GM13976 (cell line): ENCODE measurements at regions not wholly inside any gene's neighbourhood (a gene's known extent, or its start where the extent isn't known, plus 50 kb on each side); places are given as distances from the start of the nearest gene placed in this dataset.

ENCODE experiments used
- DNase-seq: peaks from one replicate; pipeline ENCODE4 v3.0.0; 2012; ENCODE audit warnings: low spot score
- CTCF ChIP-seq: IDR thresholded peaks from 2 replicates; pipeline ENCODE4 v1.5.1; 2012; ENCODE audit warnings: borderline replicate concordance, mild to moderate bottlenecking; ENCODE audit not compliant: insufficient read depth; ENCODE audit errors: extremely low read depth, missing control alignments, control extremely low read depth
- in situ Hi-C: fragments of 300-500 bp; cut with MboI; formaldehyde crosslinking; loops from one replicate; pipeline ENCODE4 v1.12.0; 2022; ENCODE audit warnings: low sequenced_read_pairs, mixed read lengths, inconsistent platforms; ENCODE audit not compliant: unreplicated experiment

DNA sequence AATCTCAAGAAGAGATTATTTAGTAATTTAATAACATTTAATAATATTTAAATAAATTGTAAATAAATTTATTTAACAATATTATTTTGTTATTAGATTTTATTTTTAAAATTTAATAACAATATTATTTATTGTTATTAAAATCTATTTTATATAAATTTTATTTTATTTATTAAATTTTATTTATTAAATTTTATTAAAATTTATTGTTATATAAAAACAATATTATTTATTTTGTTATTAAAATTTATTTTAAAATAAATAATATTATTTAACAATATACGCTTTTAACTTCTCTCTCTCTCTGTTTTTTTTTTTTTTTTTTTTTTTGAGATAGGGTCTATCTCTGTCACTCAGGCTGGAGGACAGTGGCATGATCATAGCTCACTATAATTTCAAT, 347.1 kb upstream of the LRRC7 start:
- no peak for DNase-seq
- no peak for TF ChIP-seq CTCF
- in situ Hi-C loops, result no loop called here

DNA sequence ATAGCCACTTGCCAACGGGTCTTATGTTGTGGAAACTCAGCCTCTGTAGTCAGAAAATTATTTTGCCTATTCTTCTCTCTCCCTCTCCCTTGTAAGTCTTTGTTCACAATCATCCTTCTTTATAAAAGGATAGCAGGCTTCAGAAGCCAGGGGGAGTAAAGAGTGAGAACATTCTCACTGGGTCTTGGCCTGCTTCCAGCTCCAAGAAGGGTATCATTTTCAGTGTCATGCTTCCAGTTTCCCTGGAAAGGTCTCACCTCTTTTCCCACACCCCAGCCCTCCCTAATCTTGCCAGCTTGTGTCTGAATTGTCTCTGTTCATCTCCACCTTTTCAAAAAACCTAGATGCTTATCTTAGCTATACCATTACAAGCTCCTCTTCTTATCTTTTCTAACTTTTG, 346.2 kb upstream of the LRRC7 start:
- in situ Hi-C loops, result no loop called here
- no peak for TF ChIP-seq CTCF
- no peak for DNase-seq

DNA sequence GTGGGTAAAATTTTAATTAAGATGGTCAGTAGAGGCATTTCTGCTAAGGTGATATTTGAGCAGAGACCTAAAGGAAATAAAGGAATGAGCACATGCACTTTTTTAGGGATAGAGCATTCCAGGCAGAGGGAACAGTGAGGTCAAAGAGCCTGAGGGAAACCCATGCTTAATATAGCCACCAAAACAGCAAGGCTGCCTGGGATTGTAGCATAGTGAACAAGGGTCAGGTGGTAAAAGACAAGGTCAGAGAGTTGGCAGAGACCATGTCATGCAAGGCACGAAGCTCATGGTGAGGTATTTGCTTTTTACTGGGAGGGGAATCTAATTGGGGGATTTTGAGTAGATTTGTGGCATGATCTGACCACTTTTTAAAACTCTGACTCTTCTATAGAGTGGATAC, 344.6 kb upstream of the LRRC7 start:
- TF ChIP-seq CTCF, result no peak
- no peak for DNase-seq
- in situ Hi-C loops, result no loop called here

DNA sequence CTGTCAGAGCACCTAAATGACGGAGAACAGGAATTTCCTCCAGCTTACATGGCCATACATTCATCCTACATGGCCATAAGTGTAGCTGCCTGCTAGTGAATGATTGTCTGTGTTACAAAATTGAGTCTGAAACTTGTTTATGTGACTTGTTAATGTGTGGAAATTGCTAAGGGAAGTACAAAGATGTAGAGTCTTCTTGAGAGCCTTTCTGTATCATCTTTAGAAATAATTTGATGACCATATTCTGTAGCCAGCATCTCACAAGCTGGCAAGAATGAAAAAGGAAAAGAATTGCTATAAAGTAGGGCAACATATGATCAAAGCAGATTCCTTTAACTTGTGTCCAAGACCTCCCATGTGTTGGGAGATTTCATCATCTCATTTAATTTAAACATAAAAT, 339.2 kb upstream of the LRRC7 start:
- TF ChIP-seq CTCF, result no peak
- in situ Hi-C loops, result no loop called here
- DNase-seq, result no peak

- in situ Hi-C loops, result no loop called here
- DNase-seq, result no peak
- TF ChIP-seq CTCF, result no peak
Measured at GRCh38 chr1:69230208-69230607, 337.5 kb upstream of the LRRC7 start.

GRCh38 chr1:69233463-69233862, 334.3 kb upstream of the LRRC7 start:
- in situ Hi-C loops, result no loop called here
- no peak for DNase-seq
- TF ChIP-seq CTCF, result no peak

DNA sequence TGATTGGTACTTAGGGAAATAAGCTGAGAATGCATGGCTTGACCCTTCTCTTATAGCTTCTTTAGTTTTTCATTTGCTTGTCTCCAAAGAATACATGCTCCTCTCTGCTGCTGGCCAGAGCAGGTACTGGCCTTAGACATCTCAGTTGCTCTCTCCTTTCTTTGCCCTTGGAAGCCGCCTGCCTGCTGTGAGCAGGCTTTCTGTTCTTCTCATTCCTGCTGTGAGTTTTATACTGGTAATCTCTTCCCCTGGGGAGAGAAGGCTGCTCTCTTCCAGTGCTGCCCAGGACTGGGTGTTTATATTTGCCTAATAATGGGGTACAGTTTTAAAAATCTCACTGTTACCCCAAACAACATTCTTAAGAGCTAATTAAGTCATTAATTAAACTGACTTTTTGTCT, 323.5 kb upstream of the LRRC7 start:
- no peak for TF ChIP-seq CTCF
- DNase-seq, result no peak
- in situ Hi-C loops, result no loop called here
